Fibroblast of lung (primary cell): ENCODE measurements at regions not wholly inside any gene's neighbourhood (a gene's known extent, or its start where the extent isn't known, plus 50 kb on each side); places are given as distances from the start of the nearest gene placed in this dataset.

Experiments
- DNase-seq, 2 donors: peaks; one replicate each; pipeline versions ENCODE4 v3.0.0 to v3.0.0-alpha.2; 2010; ENCODE audit warnings: low read depth in 2 of 2
- H2AFZ ChIP-seq: 2 replicates; pipeline ENCODE4 v1.5.1; 2012; ENCODE audit warnings: low read length, control low read depth, inconsistent platforms
- H3K27ac ChIP-seq: 2 replicates; pipeline ENCODE4 v1.5.1; 2011; ENCODE audit warnings: low read length, control low read depth; ENCODE audit not compliant: insufficient read depth
- H3K27me3 ChIP-seq: 2 replicates; pipeline ENCODE4 v1.5.1; 2011; ENCODE audit warnings: mild to moderate bottlenecking, low read length; ENCODE audit not compliant: control insufficient read depth, insufficient read depth
- H3K36me3 ChIP-seq: 2 replicates; pipeline ENCODE4 v1.5.1; 2011; ENCODE audit warnings: low read length; ENCODE audit not compliant: control insufficient read depth, insufficient read depth
- H3K4me1 ChIP-seq: 2 replicates; pipeline ENCODE4 v1.5.1; 2011; ENCODE audit warnings: low read length; ENCODE audit not compliant: control insufficient read depth, insufficient read depth; ENCODE audit errors: extremely low read depth
- H3K4me2 ChIP-seq: 2 replicates; pipeline ENCODE4 v1.5.1; 2011; ENCODE audit warnings: low read length, control low read depth; ENCODE audit not compliant: insufficient read depth; ENCODE audit errors: extremely low read depth
- H3K4me3 ChIP-seq, 4 experiments: fragments of 200-600 bp in 1 of 4; sonication (generic) in 1 of 4; replicated peaks in 1 of 4; 2 replicates each; pipeline ENCODE4 v1.5.1; 2011 to 2016; ENCODE audit warnings: low read length in 4 of 4, low read depth in 3 of 4, mild to moderate bottlenecking in 3 of 4, control low read depth in 2 of 4, inconsistent platforms in 1 of 4, mixed read lengths in 1 of 4; ENCODE audit not compliant: insufficient read depth in 1 of 4; ENCODE audit errors: control extremely low read depth in 1 of 4
- H3K79me2 ChIP-seq: 2 replicates; pipeline ENCODE4 v1.5.1; 2012; ENCODE audit warnings: mild to moderate bottlenecking, low read length, inconsistent platforms; ENCODE audit not compliant: control insufficient read depth, insufficient read depth
- H3K9ac ChIP-seq: 2 replicates; pipeline ENCODE4 v1.5.1; 2011; ENCODE audit warnings: mild to moderate bottlenecking, low read length, control low read depth; ENCODE audit not compliant: insufficient read depth
- H3K9me3 ChIP-seq: 2 replicates; pipeline ENCODE4 v1.5.1; 2012; ENCODE audit warnings: low read depth, low read length; ENCODE audit not compliant: control insufficient read depth, insufficient read depth
- H4K20me1 ChIP-seq: 2 replicates; pipeline ENCODE4 v1.5.1; 2011; ENCODE audit warnings: low read length; ENCODE audit not compliant: control insufficient read depth, insufficient read depth; ENCODE audit errors: extremely low read depth
- CTCF ChIP-seq, 2 donors: IDR thresholded peaks in 1 of 2; conservative IDR thresholded peaks in 1 of 2; 1 replicate in 1 of 2; 2 replicates in 1 of 2; pipeline ENCODE4 v1.5.1; 2011 to 2012; ENCODE audit warnings: low read length in 2 of 2, control low read depth in 1 of 2, inconsistent platforms in 1 of 2, low read depth in 1 of 2, mild to moderate bottlenecking in 1 of 2
- EZH2 ChIP-seq: IDR thresholded peaks from 2 replicates; pipeline ENCODE4 v1.5.1; 2012; ENCODE audit warnings: low read length, control low read depth, mild to moderate bottlenecking; ENCODE audit errors: missing control alignments

GRCh38 chr19:29120466-29120865, 92.5 kb downstream of the UQCRFS1 start:
- Histone ChIP-seq H3K27ac (no peak overlapping the region), H3K27me3 (no peaks in the 10 kb centered on the region), H3K9me3 (no peaks in the 10 kb centered on the region), H3K4me2 (no peak overlapping the region), H4K20me1 (no peaks in the 10 kb centered on the region), H3K9ac (no peak overlapping the region), H3K4me3 (no peak overlapping the region), H3K36me3 (no peaks in the 10 kb centered on the region), H3K4me1 (no peaks in the 10 kb centered on the region), H2AFZ (no peak overlapping the region), H3K79me2 (no peaks in the 10 kb centered on the region)
- no peak for DNase-seq
- TF ChIP-seq EZH2 (no peak), CTCF (conservative IDR thresholded peaks at IDR 0.05 in 1 of 2, IDR thresholded peaks at IDR 0.05 in 1 of 2; ENCODE audit: low read depth in 1 of 2, low read length in 2 of 2) (no peak)

GRCh38 chr19:29119590-29119989, 93.4 kb downstream of the UQCRFS1 start:
- no peaks in the 10 kb centered on the region for H3K9me3 ChIP-seq
- TF ChIP-seq CTCF (conservative IDR thresholded peaks at IDR 0.05 in 1 of 2, IDR thresholded peaks at IDR 0.05 in 1 of 2; ENCODE audit: low read depth in 1 of 2, low read length in 2 of 2) (no peak), EZH2 (no peak)
- no peak for DNase-seq

GRCh38 chr19:29118389-29118788, 94.6 kb downstream of the UQCRFS1 start:
- Histone ChIP-seq H3K4me3 (no peak overlapping the region), H3K36me3 (no peaks in the 10 kb centered on the region), H3K9ac (no peak overlapping the region), H3K9me3 (no peaks in the 10 kb centered on the region), H2AFZ (no peak overlapping the region), H3K79me2 (no peaks in the 10 kb centered on the region), H3K27ac (no peak overlapping the region), H4K20me1 (no peaks in the 10 kb centered on the region), H3K27me3 (no peaks in the 10 kb centered on the region), H3K4me1 (no peaks in the 10 kb centered on the region), H3K4me2 (no peak overlapping the region)
- TF ChIP-seq EZH2 (no peak), CTCF (conservative IDR thresholded peaks at IDR 0.05 in 1 of 2, IDR thresholded peaks at IDR 0.05 in 1 of 2; ENCODE audit: low read depth in 1 of 2, low read length in 2 of 2) (no peak)
- no peak for DNase-seq

More at GRCh38 chr19:29119590-29119989, 93.4 kb downstream of the UQCRFS1 start:
- Histone ChIP-seq H3K27me3 (no peaks in the 10 kb centered on the region), H2AFZ (no peak overlapping the region), H3K4me2 (no peak overlapping the region), H3K27ac (no peak overlapping the region), H3K79me2 (no peaks in the 10 kb centered on the region), H3K4me1 (no peaks in the 10 kb centered on the region), H3K9ac (no peak overlapping the region), H3K4me3 (no peak overlapping the region), H3K36me3 (no peaks in the 10 kb centered on the region), H4K20me1 (no peaks in the 10 kb centered on the region)
